Activated T-helper 2 cell treated with anti-CD3 and anti-CD28 coated beads, Interferon-gamma antibody, Interleukin-2, Interleukin-4, amounts not matched to agents 10 μg/mL and 5 μg/mL and 100 μg/mL, durations not matched to agents 14 hours and 24 hours and 36 hours (primary cell): ENCODE measurements at regions not wholly inside any gene's neighbourhood (a gene's known extent, or its start where the extent isn't known, plus 50 kb on each side); places are given as distances from the start of the nearest gene placed in this dataset.

Experiments used
- DNase-seq: peaks from one replicate; pipeline ENCODE4 v3.0.0; 2021; ENCODE audit warnings: low spot score
- H3K27ac Mint-ChIP-seq: one replicate; pipeline ENCODE4 v1.8.0; 2021; ENCODE audit warnings: mixed read lengths
- H3K27me3 Mint-ChIP-seq: one replicate; pipeline ENCODE4 v1.8.0; 2021; ENCODE audit warnings: low read depth, mixed read lengths
- H3K36me3 Mint-ChIP-seq: one replicate; pipeline ENCODE4 v1.8.0; 2021; ENCODE audit warnings: low read depth, mixed read lengths
- H3K4me1 Mint-ChIP-seq: one replicate; pipeline ENCODE4 v1.8.0; 2021; ENCODE audit warnings: low read depth, mixed read lengths
- H3K4me3 Mint-ChIP-seq: one replicate; pipeline ENCODE4 v1.8.0; 2021; ENCODE audit warnings: low read depth, mild to moderate bottlenecking, moderate library complexity, mixed read lengths
- H3K9me3 Mint-ChIP-seq: one replicate; pipeline ENCODE4 v1.8.0; 2021; ENCODE audit warnings: mixed read lengths
- intact Hi-C: fragments of 100-400 bp; cut with micrococcal nuclease; formaldehyde crosslinking; loops from one replicate; pipeline ENCODE4 v1.15.1; 2023

DNA sequence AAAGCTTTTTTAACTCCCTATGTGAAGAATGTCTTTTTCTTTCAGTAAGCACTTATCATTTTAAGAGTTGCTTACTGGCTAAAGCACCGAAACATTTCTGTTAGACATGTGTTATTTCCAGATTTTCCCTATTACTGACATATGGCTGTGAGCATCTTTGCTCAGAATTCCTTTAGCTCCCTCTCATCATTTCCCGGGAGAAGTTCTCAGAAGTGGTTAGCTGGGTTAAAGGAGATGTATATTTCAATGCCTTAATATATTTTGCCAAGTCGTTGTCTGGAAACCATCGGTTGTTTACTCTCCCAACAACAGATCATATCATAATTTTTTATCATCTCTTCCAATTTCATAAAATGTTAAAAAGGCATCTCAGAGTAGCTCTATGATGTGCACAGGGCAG lies 396.5 kb downstream of the OCA2 start:
- Mint-ChIP-seq H3K4me3 (no peak overlapping the region), H3K27me3 (no peaks in the 10 kb centered on the region), H3K36me3 (no peaks in the 10 kb centered on the region), H3K9me3 (peaks cover 53% of the 10 kb centered on the region), H3K4me1 (no peaks in the 10 kb centered on the region), H3K27ac (no peak overlapping the region)
- DNase-seq, result no peak
- intact Hi-C loops, result no loop called here

DNA sequence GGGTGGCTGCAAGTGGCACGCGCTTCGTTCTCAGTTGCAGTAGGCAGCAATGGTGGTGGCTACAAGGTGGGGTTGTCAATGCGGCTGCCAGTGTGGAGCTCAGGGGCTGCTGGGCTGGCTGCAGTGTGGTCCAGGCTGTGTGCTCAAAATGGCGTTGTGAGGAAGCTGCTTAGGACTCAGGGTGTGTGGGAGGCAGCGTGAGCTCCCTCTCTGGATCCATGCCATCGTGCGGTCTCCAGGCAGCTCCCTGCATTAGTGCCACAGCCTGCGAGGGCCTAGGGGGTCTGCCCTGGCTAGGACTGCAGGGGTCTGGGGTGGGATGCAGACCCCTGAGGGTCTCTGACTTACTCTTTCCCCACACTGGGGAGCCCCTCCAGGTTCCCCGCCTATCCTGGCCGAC lies 397.2 kb downstream of the OCA2 start:
- intact Hi-C loops, result no loop called here
- Mint-ChIP-seq H3K27me3 (no peaks in the 10 kb centered on the region), H3K36me3 (no peaks in the 10 kb centered on the region), H3K9me3 (peaks cover 53% of the 10 kb centered on the region), H3K4me3 (no peak overlapping the region), H3K27ac (no peak overlapping the region), H3K4me1 (no peaks in the 10 kb centered on the region)
- no peak for DNase-seq

DNA sequence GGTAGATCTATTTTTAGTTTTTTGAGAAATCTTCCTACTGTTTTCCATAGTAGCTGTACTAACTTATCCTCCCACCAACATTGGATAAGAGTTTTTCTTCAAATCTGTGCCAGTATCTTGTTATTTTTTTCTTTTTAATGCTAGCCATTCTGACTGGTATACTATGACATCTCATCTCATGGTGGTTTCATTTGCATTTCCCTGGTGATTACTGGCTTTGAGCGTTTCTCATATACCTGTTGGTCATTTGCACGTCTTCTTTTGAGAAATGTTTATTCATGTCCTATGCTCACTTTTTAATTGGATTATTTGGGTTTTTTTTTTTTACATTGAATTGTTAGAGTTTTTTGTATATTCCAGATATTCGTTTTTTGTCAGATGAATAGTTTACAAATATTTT lies 398.1 kb downstream of the OCA2 start:
- no peak overlapping the region for H3K27ac Mint-ChIP-seq
- peaks cover 50% of the 10 kb centered on the region for H3K9me3 Mint-ChIP-seq
- no peaks in the 10 kb centered on the region for H3K36me3 Mint-ChIP-seq
- no peak for DNase-seq
- H3K4me1 Mint-ChIP-seq, result no peaks in the 10 kb centered on the region
- H3K27me3 Mint-ChIP-seq, result no peaks in the 10 kb centered on the region
- intact Hi-C loops, result no loop called here
- no peak overlapping the region for H3K4me3 Mint-ChIP-seq

DNA sequence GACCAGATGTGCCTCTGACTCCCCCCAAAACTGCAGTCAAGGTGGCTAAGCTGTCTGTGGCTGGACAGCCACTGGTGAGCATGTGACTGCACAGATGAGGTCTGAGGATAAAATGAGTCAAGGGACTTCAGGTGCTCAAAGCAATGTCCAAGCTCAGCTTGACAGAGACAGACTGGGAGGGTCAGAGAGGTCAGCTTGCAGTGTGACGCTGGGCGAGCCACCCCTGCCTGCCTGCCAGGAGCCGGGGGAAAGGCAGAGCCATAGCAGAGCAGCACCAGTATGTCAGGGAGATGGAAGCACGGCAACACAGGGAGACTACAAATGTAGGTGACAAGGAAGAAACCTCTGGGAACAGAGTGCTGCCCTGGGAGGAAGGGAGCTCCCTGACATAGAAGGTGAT lies 399.4 kb downstream of the OCA2 start:
- no peak overlapping the region for H3K27ac Mint-ChIP-seq
- DNase-seq, result no peak
- H3K36me3 Mint-ChIP-seq, result no peaks in the 10 kb centered on the region
- peaks cover 46% of the 10 kb centered on the region for H3K9me3 Mint-ChIP-seq
- H3K27me3 Mint-ChIP-seq, result no peaks in the 10 kb centered on the region
- no peaks in the 10 kb centered on the region for H3K4me1 Mint-ChIP-seq
- intact Hi-C loops, result no loop called here
- H3K4me3 Mint-ChIP-seq, result no peak overlapping the region

DNA sequence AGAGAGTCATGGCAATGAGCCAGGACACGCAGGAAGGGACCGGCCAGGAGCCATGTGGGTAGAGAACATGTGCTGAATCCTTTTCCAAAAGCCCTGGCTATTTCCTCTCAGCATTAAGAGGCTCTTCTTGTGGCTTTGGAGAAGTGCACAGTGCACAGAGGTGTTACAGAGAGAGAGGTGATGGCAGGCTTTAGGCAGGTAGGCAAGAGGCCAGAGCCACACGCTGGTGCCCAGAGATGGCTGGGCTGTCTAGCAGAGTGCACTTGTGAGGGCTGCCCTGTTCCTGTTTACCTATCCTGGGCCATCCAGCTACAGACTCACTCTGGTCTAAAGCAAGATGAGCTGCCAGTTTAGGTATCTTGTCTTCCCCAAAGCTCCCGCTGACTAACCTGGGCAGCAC lies 402.6 kb downstream of the OCA2 start:
- H3K4me3 Mint-ChIP-seq, result no peak overlapping the region
- intact Hi-C loops, result no loop called here
- no peaks in the 10 kb centered on the region for H3K36me3 Mint-ChIP-seq
- H3K9me3 Mint-ChIP-seq, result peaks cover 24% of the 10 kb centered on the region
- DNase-seq, result no peak
- H3K27me3 Mint-ChIP-seq, result no peaks in the 10 kb centered on the region
- H3K4me1 Mint-ChIP-seq, result no peaks in the 10 kb centered on the region
- no peak overlapping the region for H3K27ac Mint-ChIP-seq

DNA sequence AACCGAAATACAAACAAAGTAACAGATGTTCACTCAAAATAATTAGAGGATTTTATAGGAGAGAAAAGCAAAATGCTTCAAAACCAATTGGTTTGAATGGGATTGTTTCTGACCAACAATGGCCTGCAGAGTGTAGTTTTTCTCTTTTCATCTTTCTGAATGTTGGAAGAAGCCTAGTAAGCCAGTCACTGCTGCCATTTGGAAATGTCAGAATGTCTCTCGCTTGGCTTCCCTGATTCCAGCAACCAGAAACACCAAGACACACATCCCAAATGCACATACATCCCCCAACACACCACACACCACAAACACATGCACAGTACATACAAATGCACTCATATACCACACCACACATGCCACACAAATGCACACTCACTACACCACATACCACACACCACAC lies 403.4 kb downstream of the OCA2 start:
- DNase-seq, result no peak
- intact Hi-C loops, result no loop called here
- H3K4me3 Mint-ChIP-seq, result no peak overlapping the region
- no peaks in the 10 kb centered on the region for H3K36me3 Mint-ChIP-seq
- peaks cover 25% of the 10 kb centered on the region for H3K9me3 Mint-ChIP-seq
- H3K4me1 Mint-ChIP-seq, result no peaks in the 10 kb centered on the region
- H3K27ac Mint-ChIP-seq, result no peak overlapping the region
- H3K27me3 Mint-ChIP-seq, result no peaks in the 10 kb centered on the region

DNA sequence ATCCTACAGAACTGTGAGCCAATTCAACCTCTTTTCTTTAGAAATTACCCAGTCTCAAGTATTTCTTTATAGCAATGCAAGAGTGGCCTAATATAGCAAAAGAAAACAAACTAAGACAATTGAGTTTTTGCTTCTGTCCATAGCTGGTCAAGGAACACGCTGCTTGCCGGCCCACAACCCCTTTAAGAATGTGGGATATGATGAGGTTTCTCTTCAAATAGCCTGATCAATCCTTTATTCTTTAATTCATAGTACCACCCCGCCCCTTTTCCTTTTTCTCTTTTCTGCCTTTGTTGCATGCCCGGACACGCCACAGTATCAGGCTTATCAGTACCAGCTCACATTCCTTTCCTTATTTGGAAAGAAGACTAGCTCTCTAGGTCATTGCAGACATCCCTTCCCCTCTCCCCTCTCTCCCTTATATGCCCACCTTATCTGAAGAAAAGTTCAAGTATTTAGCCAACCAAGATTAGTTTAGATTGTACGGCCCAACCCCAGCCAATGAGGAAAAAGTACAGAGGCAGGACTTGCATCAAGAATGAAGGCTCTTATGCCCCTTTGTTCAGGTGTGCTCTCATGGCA lies 404.5 kb downstream of the OCA2 start:
- intact Hi-C loops, result no loop called here
- Mint-ChIP-seq H3K4me3 (no peak overlapping the region), H3K4me1 (no peaks in the 10 kb centered on the region), H3K9me3 (peaks cover 21% of the 10 kb centered on the region), H3K27me3 (no peaks in the 10 kb centered on the region), H3K27ac (no peak overlapping the region), H3K36me3 (no peaks in the 10 kb centered on the region)
- no peak for DNase-seq

DNA sequence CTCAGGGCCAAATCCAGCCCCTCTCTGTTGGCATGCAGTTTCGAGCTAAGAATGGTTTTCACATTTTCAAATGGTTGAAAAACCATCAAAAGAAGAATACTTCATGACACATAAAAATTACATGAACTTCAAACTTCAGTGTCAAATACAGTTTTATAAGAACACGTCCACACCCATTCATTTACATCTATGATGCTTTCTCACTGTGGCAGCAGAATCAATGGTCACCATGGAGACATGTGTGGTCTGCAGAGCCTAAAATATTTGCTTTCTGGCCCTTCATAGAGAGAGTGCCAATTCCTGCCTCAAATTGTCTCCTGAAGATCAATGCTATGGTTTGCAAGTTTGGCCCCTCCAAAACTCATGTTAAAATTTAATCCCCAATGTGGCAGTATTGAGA lies 405.8 kb downstream of the OCA2 start:
- intact Hi-C loops, result no loop called here
- H3K4me1 Mint-ChIP-seq, result no peaks in the 10 kb centered on the region
- DNase-seq, result no peak
- H3K27me3 Mint-ChIP-seq, result no peaks in the 10 kb centered on the region
- H3K27ac Mint-ChIP-seq, result no peak overlapping the region
- H3K36me3 Mint-ChIP-seq, result no peaks in the 10 kb centered on the region
- H3K9me3 Mint-ChIP-seq, result peaks cover 20% of the 10 kb centered on the region
- no peak overlapping the region for H3K4me3 Mint-ChIP-seq

DNA sequence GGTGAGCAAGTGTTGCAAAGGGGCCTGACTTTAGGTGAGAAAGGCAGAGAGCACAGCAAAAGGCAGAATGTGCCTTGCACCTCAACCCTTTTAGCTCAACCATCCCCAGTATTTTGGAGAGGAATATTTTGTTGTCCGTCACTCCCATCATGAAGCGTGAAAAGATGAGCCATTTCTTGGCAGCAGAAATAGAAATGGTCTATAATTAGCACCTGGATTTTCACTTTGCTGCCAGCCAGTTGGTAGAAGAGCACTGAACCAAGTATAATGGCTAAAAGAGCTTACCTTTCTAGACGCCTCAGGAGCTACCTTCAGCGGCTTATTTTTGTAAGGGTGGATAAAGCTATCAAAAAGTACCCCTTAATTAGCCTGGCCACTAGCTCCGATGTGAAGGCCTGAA lies 406.7 kb downstream of the OCA2 start:
- no peak for DNase-seq
- Mint-ChIP-seq H3K27ac (no peak overlapping the region), H3K4me3 (no peak overlapping the region), H3K4me1 (no peaks in the 10 kb centered on the region), H3K27me3 (no peaks in the 10 kb centered on the region), H3K36me3 (no peaks in the 10 kb centered on the region), H3K9me3 (peaks cover 20% of the 10 kb centered on the region)
- intact Hi-C loops, result no loop called here

DNA sequence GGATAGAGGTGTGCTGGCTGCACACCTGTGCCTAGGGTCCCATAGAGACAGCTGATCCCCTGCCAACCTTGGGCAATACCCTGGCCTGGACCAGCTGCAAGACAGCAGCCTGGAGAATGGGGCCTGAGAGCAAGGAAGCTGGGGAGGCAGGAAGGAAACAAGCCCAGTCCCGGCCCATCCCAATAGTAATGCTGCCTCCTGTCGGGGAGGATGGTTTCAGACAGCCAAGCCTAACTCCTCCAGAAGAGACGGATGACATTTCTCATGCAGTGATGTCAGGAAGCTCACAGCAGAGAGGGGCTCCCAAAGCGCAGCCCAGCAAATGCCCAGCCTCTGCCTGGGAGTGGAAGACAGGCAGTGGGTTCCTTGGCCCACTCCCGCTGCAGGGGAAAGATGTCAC lies 408.8 kb downstream of the OCA2 start:
- H3K27me3 Mint-ChIP-seq, result no peaks in the 10 kb centered on the region
- intact Hi-C loops, result no loop called here
- no peak overlapping the region for H3K4me3 Mint-ChIP-seq
- H3K36me3 Mint-ChIP-seq, result no peaks in the 10 kb centered on the region
- H3K4me1 Mint-ChIP-seq, result no peaks in the 10 kb centered on the region
- no peak for DNase-seq
- H3K27ac Mint-ChIP-seq, result no peak overlapping the region
- H3K9me3 Mint-ChIP-seq, result peaks cover 20% of the 10 kb centered on the region

DNA sequence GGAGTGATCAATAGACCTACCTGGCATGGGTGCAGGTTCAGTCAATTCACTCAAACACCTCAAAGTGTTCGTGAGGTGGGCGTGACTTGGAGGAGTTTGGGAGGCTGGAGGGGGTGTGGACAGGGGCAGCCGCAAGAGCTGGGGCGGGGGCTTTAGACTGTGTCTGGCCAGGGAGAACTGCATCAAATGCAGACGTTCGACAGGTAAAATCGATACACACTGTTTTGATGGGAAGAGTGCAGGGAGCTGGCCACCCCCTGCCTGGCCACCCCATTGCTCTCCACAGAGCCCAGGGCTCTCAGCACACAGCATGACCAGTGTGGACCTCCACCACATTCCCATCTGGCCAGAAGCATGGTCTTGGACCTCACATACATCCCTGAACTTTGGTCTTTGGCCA lies 412.1 kb downstream of the OCA2 start:
- intact Hi-C loops, result no loop called here
- Mint-ChIP-seq H3K4me1 (no peaks in the 10 kb centered on the region), H3K36me3 (no peaks in the 10 kb centered on the region), H3K27ac (no peak overlapping the region), H3K9me3 (peaks cover 24% of the 10 kb centered on the region), H3K27me3 (no peaks in the 10 kb centered on the region), H3K4me3 (no peak overlapping the region)
- no peak for DNase-seq

DNA sequence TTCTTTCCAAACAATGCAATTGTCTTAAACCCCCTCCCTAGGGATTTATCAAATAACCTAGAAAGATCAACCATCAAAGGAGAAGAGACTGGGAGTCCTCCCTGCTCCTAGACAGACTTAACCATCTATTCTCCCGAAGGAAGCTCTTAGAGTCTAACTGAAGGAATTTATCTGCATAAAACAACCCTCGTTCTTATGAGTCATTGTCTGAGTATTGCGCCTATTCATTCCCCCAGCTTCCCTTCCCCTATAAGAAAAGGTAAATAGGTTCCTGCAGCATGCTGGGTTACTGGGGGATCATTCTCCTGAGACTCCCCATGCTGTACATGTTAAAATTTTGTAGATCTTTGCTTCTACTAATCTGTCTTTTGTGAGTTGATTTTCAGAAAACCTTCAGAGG lies 412.7 kb downstream of the OCA2 start:
- intact Hi-C loops, result no loop called here
- Mint-ChIP-seq H3K36me3 (no peaks in the 10 kb centered on the region), H3K9me3 (peaks cover 22% of the 10 kb centered on the region), H3K4me1 (no peaks in the 10 kb centered on the region), H3K27me3 (no peaks in the 10 kb centered on the region), H3K27ac (no peak overlapping the region), H3K4me3 (no peak overlapping the region)
- DNase-seq, result no peak

DNA sequence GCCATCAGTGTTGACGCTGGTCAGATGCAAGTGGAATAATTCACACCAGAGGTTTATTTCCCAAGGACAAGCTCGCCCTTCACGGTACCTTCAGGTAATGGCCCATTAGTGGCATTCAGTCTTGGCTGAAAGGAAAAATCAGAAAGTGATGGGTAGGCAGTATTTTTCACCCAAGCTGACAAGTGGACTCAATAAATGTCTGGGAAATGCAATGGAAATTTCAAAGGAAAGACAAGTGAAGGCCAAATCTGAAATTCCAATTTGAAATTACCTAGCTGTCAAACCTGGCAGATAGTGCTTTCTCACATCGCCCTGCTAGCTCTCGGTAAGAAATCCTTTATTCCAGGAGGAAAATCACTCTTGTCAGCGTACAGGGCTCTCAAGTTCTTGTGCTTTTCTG lies 413.5 kb downstream of the OCA2 start:
- H3K9me3 Mint-ChIP-seq, result peaks cover 14% of the 10 kb centered on the region
- H3K4me3 Mint-ChIP-seq, result no peak overlapping the region
- intact Hi-C loops, result no loop called here
- no peaks in the 10 kb centered on the region for H3K36me3 Mint-ChIP-seq
- no peaks in the 10 kb centered on the region for H3K27me3 Mint-ChIP-seq
- no peaks in the 10 kb centered on the region for H3K4me1 Mint-ChIP-seq
- DNase-seq, result no peak
- H3K27ac Mint-ChIP-seq, result no peak overlapping the region

DNA sequence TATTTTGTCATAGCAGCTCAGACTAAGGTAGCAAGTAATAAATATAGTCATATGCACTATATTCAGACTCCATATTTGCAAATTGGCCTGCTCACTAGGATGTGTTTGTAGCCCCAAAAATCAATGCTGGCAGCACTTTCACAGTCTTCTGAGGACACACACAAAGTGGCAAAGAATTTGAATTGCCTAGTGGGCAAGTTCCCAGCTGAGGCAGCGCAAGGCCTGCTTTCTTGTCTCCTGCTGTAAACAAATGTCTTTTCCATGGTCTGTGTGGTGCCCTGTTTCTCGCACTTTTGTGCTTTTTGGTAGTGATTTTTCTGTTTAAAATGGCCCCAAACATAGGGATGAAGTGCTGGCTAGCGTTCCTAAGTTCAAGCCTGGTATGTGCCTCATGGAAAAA lies 416.0 kb downstream of the OCA2 start:
- H3K4me1 Mint-ChIP-seq, result no peaks in the 10 kb centered on the region
- no peak overlapping the region for H3K27ac Mint-ChIP-seq

More for the DNA sequence above, 416.0 kb downstream of the OCA2 start:
- intact Hi-C loops, result no loop called here
- H3K9me3 Mint-ChIP-seq, result peaks cover 8% of the 10 kb centered on the region
- H3K4me3 Mint-ChIP-seq, result no peak overlapping the region
- no peak for DNase-seq
- no peaks in the 10 kb centered on the region for H3K36me3 Mint-ChIP-seq
- no peaks in the 10 kb centered on the region for H3K27me3 Mint-ChIP-seq
